Neural cell (in vitro differentiated cells): ENCODE measurements at regions not wholly inside any gene's neighbourhood (a gene's known extent, or its start where the extent isn't known, plus 50 kb on each side); places are given as distances from the start of the nearest gene placed in this dataset.
"Not testable (repeated sequence)": the region's sequence is repeated elsewhere in the genome, so short reads cannot be mapped to it uniquely, and the experiment has no call there.

ENCODE experiments used
- H2AFZ ChIP-seq: fragments of 200-600, 300-800 bp; sonication (generic), shearing (Covaris generic); 2 replicates; pipeline ENCODE4 v1.6.0; 2014; ENCODE audit warnings: low read depth, mild to moderate bottlenecking, antibody characterized with exemption, low read length, moderate library complexity
- H3F3A ChIP-seq: fragments of 200-600 bp; shearing (Covaris generic); 2 replicates; pipeline ENCODE4 v1.6.1; 2016; ENCODE audit warnings: mild to moderate bottlenecking, moderate library complexity, mixed read lengths, antibody characterized with exemption, low read length; ENCODE audit not compliant: insufficient read depth, poor library complexity, severe bottlenecking
- H3K27ac ChIP-seq: fragments of 200-600, 300-800 bp; sonication (generic), shearing (Covaris generic); 2 replicates; pipeline ENCODE4 v1.5.1; 2014; ENCODE audit warnings: mild to moderate bottlenecking, low read length, moderate library complexity
- H3K27me3 ChIP-seq: fragments of 300-800, 200-600 bp; sonication (generic), shearing (Covaris generic); 2 replicates; pipeline ENCODE4 v1.6.0; 2014; ENCODE audit warnings: mild to moderate bottlenecking, low read depth, low read length, moderate library complexity; ENCODE audit not compliant: insufficient read depth
- H3K36me3 ChIP-seq: fragments of 300-800, 200-600 bp; sonication (generic), shearing (Covaris generic); 2 replicates; pipeline ENCODE4 v1.5.1; 2014; ENCODE audit warnings: mild to moderate bottlenecking, antibody characterized with exemption, low read length, moderate library complexity; ENCODE audit not compliant: insufficient read depth
- H3K4me2 ChIP-seq: fragments of 300-800, 200-600 bp; sonication (generic), shearing (Covaris generic); 2 replicates; pipeline ENCODE4 v1.6.0; 2014; ENCODE audit warnings: mild to moderate bottlenecking, low read length
- H3K4me3 ChIP-seq: fragments of 300-800, 200-600 bp; sonication (generic), shearing (Covaris generic); 2 replicates; pipeline ENCODE4 v1.5.1; 2014; ENCODE audit warnings: mild to moderate bottlenecking, low read length, moderate library complexity
- H3K79me2 ChIP-seq: fragments of 200-600 bp; shearing (Covaris generic); replicated peaks from 2 replicates; pipeline ENCODE4 v1.6.0; 2014; ENCODE audit warnings: mild to moderate bottlenecking, low read length, moderate library complexity; ENCODE audit not compliant: insufficient read depth
- H3K9ac ChIP-seq: fragments of 300-800, 200-600 bp; sonication (generic), shearing (Covaris generic); 2 replicates; pipeline ENCODE4 v1.6.1; 2016; ENCODE audit warnings: mild to moderate bottlenecking, low read length, mixed read lengths
- H3K9me2 ChIP-seq: fragments of 200-600 bp; shearing (Covaris generic); 2 replicates; pipeline ENCODE4 v1.6.1; 2016; ENCODE audit warnings: mild to moderate bottlenecking, low read length, mixed read lengths; ENCODE audit not compliant: insufficient read depth
- H3K9me3 ChIP-seq: fragments of 200-600, 300-800 bp; sonication (generic), shearing (Covaris generic); 2 replicates; pipeline ENCODE4 v1.6.1; 2016; ENCODE audit warnings: mild to moderate bottlenecking, mixed run types, low read length, moderate library complexity, mixed read lengths
- H4K20me1 ChIP-seq: fragments of 200-600 bp; shearing (Covaris generic); 2 replicates; pipeline ENCODE4 v1.6.1; 2016; ENCODE audit warnings: mild to moderate bottlenecking, mixed run types; ENCODE audit not compliant: insufficient read depth
- CTCF ChIP-seq: fragments of 450-650 bp; IDR thresholded peaks from 2 replicates; pipeline ENCODE4 v1.5.1; 2014; ENCODE audit warnings: antibody characterized with exemption, mild to moderate bottlenecking, moderate library complexity; ENCODE audit not compliant: poor library complexity, severe bottlenecking
- EP300 ChIP-seq: fragments of 450-650 bp; conservative IDR thresholded peaks from 2 replicates; pipeline ENCODE4 v1.6.1; 2014; ENCODE audit warnings: antibody characterized with exemption, mild to moderate bottlenecking, moderate library complexity; ENCODE audit not compliant: poor library complexity, severe bottlenecking
- EZH2 ChIP-seq: fragments of 200-600, 300-800 bp; shearing (Covaris generic), sonication (generic); IDR thresholded peaks from 2 replicates; pipeline ENCODE4 v1.6.1; 2014; ENCODE audit warnings: antibody characterized with exemption, low read length, borderline replicate concordance, mild to moderate bottlenecking; ENCODE audit not compliant: insufficient read depth, poor library complexity, severe bottlenecking
- MXI1 ChIP-seq: fragments of 450-650 bp; conservative IDR thresholded peaks from 2 replicates; pipeline ENCODE4 v1.6.1; 2014; ENCODE audit warnings: antibody characterized with exemption, mild to moderate bottlenecking; ENCODE audit not compliant: poor library complexity, severe bottlenecking
- POLR2AphosphoS5 ChIP-seq: IDR thresholded peaks from 2 replicates; pipeline ENCODE4 v1.6.1; 2012
- RAD21 ChIP-seq: fragments of 450-650 bp; conservative IDR thresholded peaks from 2 replicates; pipeline ENCODE4 v1.6.1; 2014; ENCODE audit warnings: antibody characterized with exemption, mild to moderate bottlenecking, moderate library complexity
- REST ChIP-seq: IDR thresholded peaks from 2 replicates; pipeline ENCODE4 v1.6.1; 2012; ENCODE audit warnings: borderline replicate concordance
- SMC3 ChIP-seq: fragments of 450-650 bp; conservative IDR thresholded peaks from 2 replicates; pipeline ENCODE4 v1.6.1; 2014; ENCODE audit warnings: antibody characterized with exemption, mild to moderate bottlenecking, moderate library complexity; ENCODE audit not compliant: poor library complexity
- TAF1 ChIP-seq: IDR thresholded peaks from 2 replicates; pipeline ENCODE4 v1.6.1; 2012; ENCODE audit warnings: low read depth

GRCh38 chr12:38197286-38197685, 119.3 kb upstream of the ALG10B start:
- H3K9me3 ChIP-seq, result not testable (repeated sequence)

GRCh38 chr12:38201461-38202276, 114.9 kb upstream of the ALG10B start:
- H3K9me2 ChIP-seq, result no peaks in the 10 kb centered on the region
- no peak overlapping the region for H3K9ac ChIP-seq
- H4K20me1 ChIP-seq, result no peaks in the 10 kb centered on the region
- H3K27me3 ChIP-seq, result no peaks in the 10 kb centered on the region
- H3K9me3 ChIP-seq, result peaks cover 4% of the 10 kb centered on the region
- H3F3A ChIP-seq, result no peaks in the 10 kb centered on the region
- no peak overlapping the region for H3K4me3 ChIP-seq
- no peak overlapping the region for H2AFZ ChIP-seq
- no peaks in the 10 kb centered on the region for H3K79me2 ChIP-seq
- H3K36me3 ChIP-seq, result no peaks in the 10 kb centered on the region
- H3K27ac ChIP-seq, result no peak overlapping the region
- TF ChIP-seq REST (no peak), POLR2AphosphoS5 (no peak), SMC3 (no peak), TAF1 (no peak), EP300 (no peak)
- H3K4me2 ChIP-seq, result no peak overlapping the region

More at GRCh38 chr12:38197286-38197685, 119.3 kb upstream of the ALG10B start:
- H3K9me2 ChIP-seq, H3K79me2 ChIP-seq, H3K4me3 ChIP-seq, H3K27me3 ChIP-seq, H2AFZ ChIP-seq, H3K9ac ChIP-seq, H3K27ac ChIP-seq, H4K20me1 ChIP-seq, H3K4me2 ChIP-seq, H3K36me3 ChIP-seq, H3F3A ChIP-seq: not testable (repeated sequence)

GRCh38 chr12:38204831-38205230, 111.7 kb upstream of the ALG10B start:
- Histone ChIP-seq H3K4me3 (no peak overlapping the region), H3F3A (no peaks in the 10 kb centered on the region), H3K27me3 (no peaks in the 10 kb centered on the region), H3K9ac (no peak overlapping the region), H3K9me3 (peaks cover 4% of the 10 kb centered on the region), H3K79me2 (no peaks in the 10 kb centered on the region), H3K9me2 (no peaks in the 10 kb centered on the region), H3K27ac (no peak overlapping the region), H2AFZ (no peak overlapping the region), H3K4me2 (no peak overlapping the region), H4K20me1 (no peaks in the 10 kb centered on the region), H3K36me3 (no peaks in the 10 kb centered on the region)
- TF ChIP-seq MXI1 (no peak), TAF1 (no peak), CTCF (no peak), EZH2 (no peak), POLR2AphosphoS5 (no peak), EP300 (no peak), SMC3 (no peak), REST (no peak), RAD21 (no peak)
